SK-N-SH treated with all-trans-retinoic acid at 6 μM for 48 hours (cell line): ENCODE measurements at regions not wholly inside any gene's neighbourhood (a gene's known extent, or its start where the extent isn't known, plus 50 kb on each side); places are given as distances from the start of the nearest gene placed in this dataset.

Experiments used
- ATAC-seq: fragments of 200-7000 bp; cut with Tn5 transposase; 3 replicates; pipeline ENCODE4 v1.9.1; 2020; ENCODE audit warnings: mild to moderate bottlenecking, moderate library complexity
- BACH2 ChIP-seq: fragments of 250-450 bp; sonication (Bioruptor Pico); IDR thresholded peaks from 2 replicates; pipeline ENCODE4 v1.9.0; 2021; ENCODE audit warnings: mild to moderate bottlenecking, borderline replicate concordance
- CREB5 ChIP-seq: fragments of 250-450 bp; sonication (Bioruptor Pico); IDR thresholded peaks from 2 replicates; pipeline ENCODE4 v1.5.1; 2020; ENCODE audit warnings: low read depth, mild to moderate bottlenecking, moderate library complexity
- CSDC2 ChIP-seq: fragments of 250-450 bp; sonication (Bioruptor Pico); IDR thresholded peaks from 2 replicates; pipeline ENCODE4 v1.5.0; 2020; ENCODE audit warnings: mild to moderate bottlenecking, moderate library complexity
- CSRNP3 ChIP-seq: fragments of 250-450 bp; sonication (Bioruptor Pico); IDR thresholded peaks from 2 replicates; pipeline ENCODE4 v1.5.1; 2021; ENCODE audit warnings: mild to moderate bottlenecking, moderate library complexity
- ESRRG ChIP-seq: fragments of 250-450 bp; sonication (Bioruptor Pico); IDR thresholded peaks from 2 replicates; pipeline ENCODE4 v1.6.1; 2021; ENCODE audit warnings: mild to moderate bottlenecking
- GLIS3 ChIP-seq: fragments of 250-450 bp; sonication (Bioruptor Pico); IDR thresholded peaks from 2 replicates; pipeline ENCODE4 v1.5.0; 2020; ENCODE audit warnings: mild to moderate bottlenecking, moderate library complexity
- ISL1 ChIP-seq: fragments of 250-450 bp; sonication (Bioruptor Pico); IDR thresholded peaks from 2 replicates; pipeline ENCODE4 v2.1.2; 2022; ENCODE audit warnings: mild to moderate bottlenecking, moderate library complexity
- PATZ1 ChIP-seq: fragments of 250-450 bp; sonication (Bioruptor Pico); IDR thresholded peaks from 2 replicates; pipeline ENCODE4 v1.8.0; 2020; ENCODE audit warnings: mild to moderate bottlenecking, moderate library complexity, borderline replicate concordance
- POU6F1 ChIP-seq: fragments of 250-450 bp; sonication (Bioruptor Pico); IDR thresholded peaks from 2 replicates; pipeline ENCODE4 v1.8.0; 2021; ENCODE audit warnings: low read depth, mild to moderate bottlenecking, moderate library complexity, borderline replicate concordance
- PPARA ChIP-seq: fragments of 250-450 bp; sonication (Bioruptor Pico); IDR thresholded peaks from 2 replicates; pipeline ENCODE4 v1.5.0; 2020; ENCODE audit warnings: mild to moderate bottlenecking, borderline replicate concordance
- RARB ChIP-seq: fragments of 250-450 bp; sonication (Bioruptor Pico); IDR thresholded peaks from 2 replicates; pipeline ENCODE4 v1.8.0; 2021; ENCODE audit warnings: mild to moderate bottlenecking, moderate library complexity
- SNAI2 ChIP-seq: fragments of 250-450 bp; sonication (Bioruptor Pico); IDR thresholded peaks from 2 replicates; pipeline ENCODE4 v1.5.0; 2020; ENCODE audit warnings: mild to moderate bottlenecking, moderate library complexity
- TCF4 ChIP-seq: fragments of 250-450 bp; sonication (Bioruptor Pico); IDR thresholded peaks from 2 replicates; pipeline ENCODE4 v1.8.0; 2021; ENCODE audit warnings: mild to moderate bottlenecking, moderate library complexity, borderline replicate concordance
- TOX ChIP-seq: fragments of 250-450 bp; sonication (Bioruptor Pico); IDR thresholded peaks from 2 replicates; pipeline ENCODE4 v1.8.0; 2021; ENCODE audit warnings: mild to moderate bottlenecking, moderate library complexity, borderline replicate concordance
- TSHZ2 ChIP-seq: fragments of 250-450 bp; sonication (Bioruptor Pico); IDR thresholded peaks from 2 replicates; pipeline ENCODE4 v1.5.0; 2020; ENCODE audit warnings: mild to moderate bottlenecking, moderate library complexity
- ZC3H10 ChIP-seq: fragments of 250-450 bp; sonication (Bioruptor Pico); IDR thresholded peaks from 2 replicates; pipeline ENCODE4 v1.5.1; 2021; ENCODE audit warnings: mild to moderate bottlenecking, moderate library complexity
- ZFP3 ChIP-seq: fragments of 250-450 bp; sonication (Bioruptor Pico); IDR thresholded peaks from 2 replicates; pipeline ENCODE4 v1.5.0; 2020; ENCODE audit warnings: mild to moderate bottlenecking, moderate library complexity
- ZFP30 ChIP-seq: fragments of 450-650 bp; formaldehyde crosslinking; IDR thresholded peaks from 2 replicates; pipeline ENCODE4 v1.5.0; 2022; ENCODE audit warnings: mild to moderate bottlenecking, moderate library complexity
- ZNF565 ChIP-seq: fragments of 450-650 bp; formaldehyde crosslinking; conservative IDR thresholded peaks from 2 replicates; pipeline ENCODE4 v1.5.0; 2020; ENCODE audit warnings: low read depth, mild to moderate bottlenecking, moderate library complexity
- ZNF70 ChIP-seq: fragments of 450-650 bp; formaldehyde crosslinking; IDR thresholded peaks from 2 replicates; pipeline ENCODE4 v1.5.0; 2020; ENCODE audit warnings: mild to moderate bottlenecking, moderate library complexity
- ZNF8 ChIP-seq: fragments of 450-650 bp; formaldehyde crosslinking; IDR thresholded peaks from 2 replicates; pipeline ENCODE4 v1.5.0; 2020; ENCODE audit warnings: mild to moderate bottlenecking, moderate library complexity

- TF ChIP-seq ISL1 (CRISPR knock-in tag) (no peak), GLIS3 (CRISPR knock-in tag) (no peak), CREB5 (CRISPR knock-in tag) (no peak), ZFP3 (CRISPR knock-in tag) (no peak), ZNF70 (CRISPR knock-in tag) (no peak), RARB (CRISPR knock-in tag) (no peak), ZC3H10 (no peak), CSDC2 (no peak), ZNF8 (CRISPR knock-in tag) (no peak), BACH2 (CRISPR knock-in tag) (no peak), PATZ1 (CRISPR knock-in tag) (no peak), ZNF565 (CRISPR knock-in tag) (no peak), ZFP30 (CRISPR knock-in tag) (no peak)
Observed at GRCh38 chr3:13159890-13160289, 86.7 kb upstream of the IQSEC1 start.

GRCh38 chr3:13158871-13159270 lies 85.6 kb upstream of the IQSEC1 start:
- TF ChIP-seq CREB5 (CRISPR knock-in tag) (no peak), ZNF8 (CRISPR knock-in tag) (no peak), ESRRG (no peak), SNAI2 (CRISPR knock-in tag) (no peak), POU6F1 (CRISPR knock-in tag) (no peak), TSHZ2 (CRISPR knock-in tag) (no peak), RARB (CRISPR knock-in tag) (no peak), ISL1 (CRISPR knock-in tag) (no peak), ZC3H10 (no peak), ZNF70 (CRISPR knock-in tag) (no peak), ZFP30 (CRISPR knock-in tag) (no peak), TCF4 (CRISPR knock-in tag) (no peak), CSRNP3 (CRISPR knock-in tag) (no peak), BACH2 (CRISPR knock-in tag) (no peak)
- no peak for ATAC-seq

More at GRCh38 chr3:13159890-13160289, 86.7 kb upstream of the IQSEC1 start:
- ATAC-seq = no peak

GRCh38 chr3:13158408-13158807 lies 85.2 kb upstream of the IQSEC1 start:
- ATAC-seq = no peak
- no peak for TF ChIP-seq POU6F1 (CRISPR knock-in tag)
- no peak for TF ChIP-seq ISL1 (CRISPR knock-in tag)
- TF ChIP-seq PPARA (CRISPR knock-in tag) = no peak
- TF ChIP-seq BACH2 (CRISPR knock-in tag) = no peak
- no peak for TF ChIP-seq TSHZ2 (CRISPR knock-in tag)
- no peak for TF ChIP-seq ZFP30 (CRISPR knock-in tag)
- TF ChIP-seq RARB (CRISPR knock-in tag) = no peak
- TF ChIP-seq TOX (CRISPR knock-in tag) = no peak
- TF ChIP-seq SNAI2 (CRISPR knock-in tag) = no peak
- TF ChIP-seq CSDC2 = no peak
